IMR-90 (cell line): ENCODE measurements at regions not wholly inside any gene's neighbourhood (a gene's known extent, or its start where the extent isn't known, plus 50 kb on each side); places are given as distances from the start of the nearest gene placed in this dataset.

ENCODE experiments used
- ATAC-seq: fragments of 200-7000 bp; cut with Tn5 transposase; 2 replicates; pipeline ENCODE4 v1.9.1; 2020; ENCODE audit warnings: low read depth, mild to moderate bottlenecking, moderate library complexity
- BruUV-seq: library from RNA; stranded (reverse); fragments of 400-500 nt; replicated peaks from 2 replicates; lab custom pipeline; 2021; lab: Mats Ljungman, UMichigan
- CTCF ChIA-PET: fragments of 300-600 bp; formaldehyde crosslinking; extraction: SDS; loops from one replicate; lab custom pipeline; 2021; ENCODE audit warnings: antibody characterized with exemption; lab: Yijun Ruan, JAX
- POLR2A ChIA-PET: fragments of 300-600 bp; sonication (Branson Sonifier 250); formaldehyde crosslinking; loops from one replicate; lab custom pipeline; 2022; ENCODE audit warnings: antibody characterized with exemption; ENCODE audit not compliant: unreplicated experiment; lab: Charles Lee
- DNase-seq: peaks from one replicate; pipeline ENCODE4 v3.0.0; 2013
- H2AFZ ChIP-seq: replicated peaks from 2 replicates; pipeline ENCODE3; 2013; ENCODE audit warnings: low read length, mild to moderate bottlenecking; ENCODE audit not compliant: poor library complexity
- H2AK5ac ChIP-seq: 2 replicates; pipeline ENCODE4 v1.6.1; 2013; ENCODE audit warnings: low read depth, low read length, inconsistent platforms
- H2AK9ac ChIP-seq: replicated peaks from 2 replicates; pipeline ENCODE3; 2013; ENCODE audit warnings: mild to moderate bottlenecking, low read depth, low read length, moderate library complexity; ENCODE audit not compliant: poor library complexity
- H2BK120ac ChIP-seq: 2 replicates; pipeline ENCODE4 v1.6.1; 2013; ENCODE audit warnings: low read depth, low read length, inconsistent platforms
- H2BK15ac ChIP-seq: 3 replicates; pipeline ENCODE4 v1.6.1; 2013; ENCODE audit warnings: low read depth, low read length, inconsistent platforms
- H2BK20ac ChIP-seq: 2 replicates; pipeline ENCODE4 v1.6.1; 2013; ENCODE audit warnings: low read depth, mild to moderate bottlenecking, inconsistent platforms, low read length, moderate library complexity
- H2BK5ac ChIP-seq: 2 replicates; pipeline ENCODE4 v1.6.1; 2013; ENCODE audit warnings: mild to moderate bottlenecking, low read depth, low read length, inconsistent platforms; ENCODE audit not compliant: poor library complexity, severe bottlenecking
- H3K14ac ChIP-seq: replicated peaks from 2 replicates; pipeline ENCODE4 v1.6.1; 2013; ENCODE audit warnings: low read depth, low read length, inconsistent platforms
- H3K18ac ChIP-seq: 2 replicates; pipeline ENCODE4 v1.6.1; 2013; ENCODE audit warnings: low read depth, low read length, control low read depth
- H3K23ac ChIP-seq: 2 replicates; pipeline ENCODE4 v1.6.1; 2013; ENCODE audit warnings: low read depth, low read length, inconsistent platforms
- H3K27ac ChIP-seq: 2 replicates; pipeline ENCODE4 v1.5.1; 2013; ENCODE audit warnings: mild to moderate bottlenecking, control low read depth, low read length; ENCODE audit not compliant: insufficient read depth
- H3K27me3 ChIP-seq: 2 replicates; pipeline ENCODE4 v1.6.1; 2013; ENCODE audit warnings: low read length; ENCODE audit not compliant: control insufficient read depth, insufficient read depth
- H3K36me3 ChIP-seq: 2 replicates; pipeline ENCODE4 v1.6.1; 2013; ENCODE audit warnings: low read length, mixed read lengths; ENCODE audit not compliant: control insufficient read depth, insufficient read depth
- H3K4ac ChIP-seq: 2 replicates; pipeline ENCODE4 v1.6.1; 2013; ENCODE audit warnings: low read depth, low read length, inconsistent platforms
- H3K4me1 ChIP-seq: 2 replicates; pipeline ENCODE4 v1.6.1; 2013; ENCODE audit warnings: low read length, mixed read lengths; ENCODE audit not compliant: control insufficient read depth, insufficient read depth
- H3K4me2 ChIP-seq: 2 replicates; pipeline ENCODE4 v1.6.1; 2013; ENCODE audit warnings: low read depth, mild to moderate bottlenecking, control low read depth, low read length, moderate library complexity
- H3K4me3 ChIP-seq: 2 replicates; pipeline ENCODE4 v1.5.1; 2013; ENCODE audit warnings: low read depth, mild to moderate bottlenecking, control low read depth, low read length, moderate library complexity; ENCODE audit not compliant: insufficient read depth
- H3K56ac ChIP-seq: 2 replicates; pipeline ENCODE4 v1.6.1; 2013; ENCODE audit warnings: low read length, inconsistent platforms; ENCODE audit not compliant: insufficient read depth; ENCODE audit errors: extremely low read depth
- H3K79me1 ChIP-seq, 2 experiments: 2 replicates each; pipeline ENCODE4 v1.6.1; 2013; ENCODE audit warnings: low read length in 2 of 2, inconsistent platforms in 1 of 2, low read depth in 1 of 2
- H3K9ac ChIP-seq: 2 replicates; pipeline ENCODE4 v1.6.1; 2013; ENCODE audit warnings: low read depth, low read length, control low read depth
- H3K9me1 ChIP-seq: 2 replicates; pipeline ENCODE4 v1.6.1; 2013; ENCODE audit warnings: low read length, inconsistent platforms; ENCODE audit not compliant: insufficient read depth
- H3K9me3 ChIP-seq: 2 replicates; pipeline ENCODE4 v1.6.1; 2013; ENCODE audit warnings: low read length; ENCODE audit not compliant: control insufficient read depth, insufficient read depth
- H4K20me1 ChIP-seq: 2 replicates; pipeline ENCODE4 v1.6.1; 2013; ENCODE audit warnings: low read length, inconsistent platforms; ENCODE audit not compliant: insufficient read depth
- H4K5ac ChIP-seq: 2 replicates; pipeline ENCODE4 v1.6.1; 2013; ENCODE audit warnings: mild to moderate bottlenecking, low read depth, low read length, control low read depth
- H4K8ac ChIP-seq, 2 experiments: 2 replicates each; pipeline ENCODE4 v1.6.1; 2013; ENCODE audit warnings: low read depth in 2 of 2, low read length in 2 of 2, control low read depth in 1 of 2, inconsistent platforms in 1 of 2
- H4K91ac ChIP-seq: 2 replicates; pipeline ENCODE4 v1.6.1; 2013; ENCODE audit warnings: low read depth, low read length, inconsistent platforms; ENCODE audit not compliant: insufficient read depth
- BHLHE40 ChIP-seq: fragments of 150-350 bp; IDR thresholded peaks from 2 replicates; pipeline ENCODE4 v1.6.1; 2016; ENCODE audit warnings: mild to moderate bottlenecking, low read depth, low read length
- CEBPB ChIP-seq: IDR thresholded peaks from 2 replicates; pipeline ENCODE4 v1.6.1; 2012; ENCODE audit warnings: low read depth, low read length, improper control_type of control experiment
- CHD1 ChIP-seq: IDR thresholded peaks from 2 replicates; pipeline ENCODE4 v1.6.1; 2012; ENCODE audit warnings: low read depth, low read length, improper control_type of control experiment
- FOS ChIP-seq: fragments of 150-350 bp; IDR thresholded peaks from 2 replicates; pipeline ENCODE4 v1.6.1; 2016; ENCODE audit warnings: low read depth, low read length
- MAFK ChIP-seq: IDR thresholded peaks from 2 replicates; pipeline ENCODE4 v1.6.1; 2012; ENCODE audit warnings: low read depth, low read length, improper control_type of control experiment
- MAZ ChIP-seq: IDR thresholded peaks from 2 replicates; pipeline ENCODE4 v1.6.1; 2012; ENCODE audit warnings: low read depth, mild to moderate bottlenecking, low read length, improper control_type of control experiment, moderate library complexity, borderline replicate concordance
- MXI1 ChIP-seq: IDR thresholded peaks from 2 replicates; pipeline ENCODE4 v1.6.1; 2012; ENCODE audit warnings: low read depth, mild to moderate bottlenecking, low read length, moderate library complexity, borderline replicate concordance
- NFE2L2 ChIP-seq: fragments of 150-350 bp; IDR thresholded peaks from 2 replicates; pipeline ENCODE4 v1.6.1; 2016; ENCODE audit warnings: low read depth, mild to moderate bottlenecking, low read length
- POLR2A ChIP-seq: IDR thresholded peaks from 2 replicates; pipeline ENCODE4 v1.6.1; 2012; ENCODE audit warnings: mild to moderate bottlenecking, low read depth, low read length
- RAD21 ChIP-seq: IDR thresholded peaks from 2 replicates; pipeline ENCODE4 v1.6.1; 2012; ENCODE audit warnings: low read length, improper control_type of control experiment
- RCOR1 ChIP-seq: IDR thresholded peaks from 2 replicates; pipeline ENCODE4 v1.6.1; 2012; ENCODE audit warnings: mild to moderate bottlenecking, low read length, improper control_type of control experiment; ENCODE audit not compliant: insufficient replicate concordance
- RFX5 ChIP-seq: IDR thresholded peaks from 2 replicates; pipeline ENCODE4 v1.8.0; 2012; ENCODE audit warnings: low read depth, mild to moderate bottlenecking, low read length, moderate library complexity
- SMC3 ChIP-seq: fragments of 150-350 bp; IDR thresholded peaks from 2 replicates; pipeline ENCODE4 v1.6.1; 2016; ENCODE audit warnings: low read depth, mild to moderate bottlenecking, antibody characterized with exemption, low read length, moderate library complexity
- WGBS, 2 experiments: methylation state at CpG; one replicate each; pipeline versions ENCODE4 v1.1.5 to v1.1.7; 2013; ENCODE audit warnings: missing lambda C conversion rate in 2 of 2; ENCODE audit not compliant: insufficient read length in 1 of 2; ENCODE audit errors: extremely low coverage in 2 of 2; 5-methylcytosine and 5-hydroxymethylcytosine counted together
- dilution Hi-C: fragments of 300-500 bp; cut with HindIII; formaldehyde crosslinking; loops from one replicate; pipeline ENCODE4 v1.14.3; 2018; ENCODE audit warnings: low sequenced_read_pairs; ENCODE audit not compliant: unreplicated experiment
- in situ Hi-C: fragments of 300-500 bp; cut with MboI; formaldehyde crosslinking; loops from 3 replicates; pipeline ENCODE4 v1.14.3; 2019; ENCODE audit warnings: low sequenced_read_pairs, inconsistent platforms, mixed read lengths
- intact Hi-C: fragments of 100-400 bp; cut with micrococcal nuclease; formaldehyde crosslinking; loops from 2 replicates; pipeline ENCODE4 v1.10.0; 2022
- TF ChIP-seq, protein P1 (sequence below): fragments of 150-350 bp; IDR thresholded peaks from 2 replicates; pipeline ENCODE4 v1.6.1; 2016; ENCODE audit warnings: low read depth, mild to moderate bottlenecking, low read length, moderate library complexity, borderline replicate concordance
- TF ChIP-seq, protein P2 (sequence below): conservative IDR thresholded peaks from 2 replicates; pipeline ENCODE4 v1.5.1; 2012; ENCODE audit warnings: mild to moderate bottlenecking, low read depth, low read length, improper control_type of control experiment
- TF ChIP-seq, protein P3 (sequence below): fragments of 150-350 bp; IDR thresholded peaks from 2 replicates; pipeline ENCODE4 v1.6.1; 2017; ENCODE audit warnings: mild to moderate bottlenecking, antibody characterized with exemption, low read length, low read depth

DNA sequence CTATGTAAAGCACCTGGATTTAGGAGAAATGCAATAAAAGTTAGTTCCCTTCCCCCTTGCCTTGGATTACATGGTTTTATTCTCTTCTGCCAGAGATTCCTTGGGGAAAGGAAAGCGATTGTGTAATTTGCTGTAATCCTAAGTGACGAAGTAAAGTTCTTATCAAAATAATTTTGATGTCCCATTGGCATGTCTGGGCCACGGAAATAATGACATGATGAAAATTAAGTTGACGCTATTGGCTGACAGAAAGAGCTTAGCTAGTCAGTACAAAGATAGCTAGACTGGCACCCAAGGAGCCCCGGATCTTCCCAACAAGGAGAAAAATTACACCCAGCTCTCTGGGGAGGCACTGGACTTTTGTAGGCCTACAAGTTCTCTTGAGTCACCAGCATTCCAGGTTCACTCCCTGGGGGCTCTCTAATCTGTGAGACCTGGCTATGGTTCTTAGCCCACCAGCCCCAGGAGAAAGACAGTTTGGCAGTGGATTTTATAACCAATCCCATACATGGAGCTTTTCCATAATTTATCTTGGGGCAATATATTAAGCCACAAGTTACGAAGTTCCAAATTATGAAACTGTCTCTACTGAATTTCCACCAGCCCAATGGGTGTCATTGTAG lies 59.9 kb downstream of the FOXA2 start:
- intact Hi-C loops (no loop called here), in situ Hi-C loops (no loop called here), dilution Hi-C loops (no loop called here)
- Histone ChIP-seq H2BK120ac (no peak overlapping the region), H4K8ac (no peak overlapping the region), H3K56ac (no peak overlapping the region), H3K27me3 (no peaks in the 10 kb centered on the region), H3K79me1 (no peaks in the 10 kb centered on the region), H2BK15ac (no peak overlapping the region), H3K18ac (no peak overlapping the region), H2BK20ac (no peak overlapping the region), H3K9me3 (peaks cover 2% of the 10 kb centered on the region; the same call in 1 of the 2 replicates), H3K9ac (no peak overlapping the region), H3K4me2 (no peak overlapping the region), H2AK9ac (no peak overlapping the region), H4K5ac (no peak overlapping the region), H3K4me1 (no peaks in the 10 kb centered on the region), H3K27ac (no peak overlapping the region), H3K14ac (no peak overlapping the region), H3K4me3 (no peak overlapping the region), H3K36me3 (no peaks in the 10 kb centered on the region), H2AFZ (no peak overlapping the region), H3K4ac (no peak overlapping the region), H2AK5ac (no peak overlapping the region), H4K20me1 (no peaks in the 10 kb centered on the region), H3K23ac (no peak overlapping the region), H2BK5ac (no peak overlapping the region), H3K9me1 (no peaks in the 10 kb centered on the region), H4K91ac (no peak overlapping the region)
- DNase-seq (no peak), ATAC-seq (no peak)
- TF ChIP-seq FOS (no peak), CEBPB (no peak), POLR2A (no peak), RAD21 (no peak), SMC3 (no peak), RFX5 (no peak), MAFK (no peak), CHD1 (no peak), MAZ (no peak), RCOR1 (no peak), BHLHE40 (no peak), NFE2L2 (no peak), MXI1 (no peak)
- TF ChIP-seq, protein P1, sequence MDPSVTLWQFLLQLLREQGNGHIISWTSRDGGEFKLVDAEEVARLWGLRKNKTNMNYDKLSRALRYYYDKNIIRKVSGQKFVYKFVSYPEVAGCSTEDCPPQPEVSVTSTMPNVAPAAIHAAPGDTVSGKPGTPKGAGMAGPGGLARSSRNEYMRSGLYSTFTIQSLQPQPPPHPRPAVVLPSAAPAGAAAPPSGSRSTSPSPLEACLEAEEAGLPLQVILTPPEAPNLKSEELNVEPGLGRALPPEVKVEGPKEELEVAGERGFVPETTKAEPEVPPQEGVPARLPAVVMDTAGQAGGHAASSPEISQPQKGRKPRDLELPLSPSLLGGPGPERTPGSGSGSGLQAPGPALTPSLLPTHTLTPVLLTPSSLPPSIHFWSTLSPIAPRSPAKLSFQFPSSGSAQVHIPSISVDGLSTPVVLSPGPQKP: no peak
- TF ChIP-seq, protein P2, sequence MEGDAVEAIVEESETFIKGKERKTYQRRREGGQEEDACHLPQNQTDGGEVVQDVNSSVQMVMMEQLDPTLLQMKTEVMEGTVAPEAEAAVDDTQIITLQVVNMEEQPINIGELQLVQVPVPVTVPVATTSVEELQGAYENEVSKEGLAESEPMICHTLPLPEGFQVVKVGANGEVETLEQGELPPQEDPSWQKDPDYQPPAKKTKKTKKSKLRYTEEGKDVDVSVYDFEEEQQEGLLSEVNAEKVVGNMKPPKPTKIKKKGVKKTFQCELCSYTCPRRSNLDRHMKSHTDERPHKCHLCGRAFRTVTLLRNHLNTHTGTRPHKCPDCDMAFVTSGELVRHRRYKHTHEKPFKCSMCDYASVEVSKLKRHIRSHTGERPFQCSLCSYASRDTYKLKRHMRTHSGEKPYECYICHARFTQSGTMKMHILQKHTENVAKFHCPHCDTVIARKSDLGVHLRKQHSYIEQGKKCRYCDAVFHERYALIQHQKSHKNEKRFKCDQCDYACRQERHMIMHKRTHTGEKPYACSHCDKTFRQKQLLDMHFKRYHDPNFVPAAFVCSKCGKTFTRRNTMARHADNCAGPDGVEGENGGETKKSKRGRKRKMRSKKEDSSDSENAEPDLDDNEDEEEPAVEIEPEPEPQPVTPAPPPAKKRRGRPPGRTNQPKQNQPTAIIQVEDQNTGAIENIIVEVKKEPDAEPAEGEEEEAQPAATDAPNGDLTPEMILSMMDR: no peak
- TF ChIP-seq, protein P3, sequence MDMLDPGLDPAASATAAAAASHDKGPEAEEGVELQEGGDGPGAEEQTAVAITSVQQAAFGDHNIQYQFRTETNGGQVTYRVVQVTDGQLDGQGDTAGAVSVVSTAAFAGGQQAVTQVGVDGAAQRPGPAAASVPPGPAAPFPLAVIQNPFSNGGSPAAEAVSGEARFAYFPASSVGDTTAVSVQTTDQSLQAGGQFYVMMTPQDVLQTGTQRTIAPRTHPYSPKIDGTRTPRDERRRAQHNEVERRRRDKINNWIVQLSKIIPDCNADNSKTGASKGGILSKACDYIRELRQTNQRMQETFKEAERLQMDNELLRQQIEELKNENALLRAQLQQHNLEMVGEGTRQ: no peak
- WGBS, 2 experiments: 0% methylated on average over 1 of the region's 6 CpGs; no CpG with 5 or more reads in 1 of the 2 experiments
- ChIA-PET POLR2A (no interaction called here), CTCF (no interaction called here)
- no TSS peak for BruUV-seq
